HepG2 (cell line): ENCODE measurements at regions not wholly inside any gene's neighbourhood (a gene's known extent, or its start where the extent isn't known, plus 50 kb on each side); places are given as distances from the start of the nearest gene placed in this dataset.

Experiments used
- FOSL2 ChIP-seq: sonication (generic); formaldehyde crosslinking; IDR thresholded peaks from 2 replicates; pipeline ENCODE4 v1.4.0; 2020; ENCODE audit warnings: missing genetic modification reagents
- HMGA1 ChIP-seq: sonication (generic); formaldehyde crosslinking; conservative IDR thresholded peaks from 2 replicates; pipeline ENCODE4 v1.4.0; 2020; ENCODE audit warnings: missing genetic modification reagents
- NR2F1 ChIP-seq, 2 experiments: fragments of 450-650 bp in 1 of 2; formaldehyde crosslinking in 1 of 2; IDR thresholded peaks; 2 replicates each; pipeline versions ENCODE4 v1.5.0 to v1.6.1; 2016 to 2020; ENCODE audit warnings: mild to moderate bottlenecking in 1 of 2, missing compliant biosample characterization in 1 of 2, missing genetic modification reagents in 1 of 2, moderate library complexity in 1 of 2
- TF ChIP-seq, protein P1 (sequence below), 2 experiments: fragments of 450-650 bp in 1 of 2; sonication (generic) in 1 of 2; formaldehyde crosslinking; IDR thresholded peaks; 2 replicates each; pipeline versions ENCODE4 v1.5.0 to v1.8.0; 2020 to 2022; ENCODE audit warnings: mild to moderate bottlenecking in 1 of 2, missing genetic modification reagents in 1 of 2
- TF ChIP-seq, protein P2 (sequence below): sonication (generic); formaldehyde crosslinking; IDR thresholded peaks from 2 replicates; pipeline ENCODE4 v1.4.0; 2020; ENCODE audit warnings: mild to moderate bottlenecking, missing genetic modification reagents
- TF ChIP-seq, protein P3 (sequence below): sonication (generic); formaldehyde crosslinking; IDR thresholded peaks from 2 replicates; pipeline ENCODE4 v1.4.0; 2020; ENCODE audit warnings: missing genetic modification reagents
- TF ChIP-seq, protein P4 (sequence below): sonication (generic); formaldehyde crosslinking; conservative IDR thresholded peaks from 2 replicates; pipeline ENCODE4 v1.4.0; 2020; ENCODE audit warnings: mild to moderate bottlenecking, missing genetic modification reagents, moderate library complexity
- TF ChIP-seq, protein P5 (sequence below), 2 experiments: sonication (generic) in 1 of 2; formaldehyde crosslinking in 1 of 2; IDR thresholded peaks; 2 replicates each; pipeline versions ENCODE4 v1.5.1 to v1.6.1; 2011 to 2020; ENCODE audit warnings: borderline replicate concordance in 1 of 2, low read depth in 1 of 2, low read length in 1 of 2, mild to moderate bottlenecking in 1 of 2, missing genetic modification reagents in 1 of 2, moderate library complexity in 1 of 2
- TF ChIP-seq, protein P6 (sequence below): sonication (generic); formaldehyde crosslinking; IDR thresholded peaks from 2 replicates; pipeline ENCODE4 v1.5.0; 2020; ENCODE audit warnings: mild to moderate bottlenecking, missing genetic modification reagents, borderline replicate concordance

DNA sequence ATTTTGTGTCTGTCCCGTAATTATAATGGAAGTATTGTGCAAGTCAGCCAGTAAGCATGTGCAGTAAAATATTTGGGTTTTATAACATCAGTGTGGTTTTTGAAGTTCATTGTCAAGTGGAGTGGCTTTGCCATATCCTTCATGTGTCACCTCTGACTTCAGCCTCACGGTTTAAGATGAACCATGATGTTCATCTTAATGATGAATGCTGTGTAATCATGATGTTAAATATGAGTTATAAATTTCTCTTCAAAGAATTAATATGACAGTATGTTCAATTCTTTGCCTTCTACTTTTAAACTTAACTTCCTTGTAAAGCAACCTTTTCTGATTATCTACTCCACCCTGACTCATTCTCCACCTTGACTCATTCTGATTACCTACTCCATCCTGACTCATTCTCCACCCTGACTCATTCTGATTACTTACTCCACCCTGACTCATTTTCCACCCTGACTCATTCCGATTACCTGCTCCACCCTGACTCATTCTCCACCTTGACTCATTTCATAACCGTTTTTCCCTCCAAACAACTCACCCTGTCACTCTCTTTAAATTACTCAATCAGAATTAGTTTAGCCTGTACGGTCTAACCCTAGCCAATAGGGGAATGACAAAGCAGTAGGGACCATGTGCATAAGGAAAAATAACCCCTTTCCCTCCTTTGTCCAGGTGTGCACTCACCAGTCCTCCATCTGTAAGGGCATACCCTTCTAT lies 50.3 kb upstream of the ANKRD10 start (continued):
- TF ChIP-seq, protein P1, sequence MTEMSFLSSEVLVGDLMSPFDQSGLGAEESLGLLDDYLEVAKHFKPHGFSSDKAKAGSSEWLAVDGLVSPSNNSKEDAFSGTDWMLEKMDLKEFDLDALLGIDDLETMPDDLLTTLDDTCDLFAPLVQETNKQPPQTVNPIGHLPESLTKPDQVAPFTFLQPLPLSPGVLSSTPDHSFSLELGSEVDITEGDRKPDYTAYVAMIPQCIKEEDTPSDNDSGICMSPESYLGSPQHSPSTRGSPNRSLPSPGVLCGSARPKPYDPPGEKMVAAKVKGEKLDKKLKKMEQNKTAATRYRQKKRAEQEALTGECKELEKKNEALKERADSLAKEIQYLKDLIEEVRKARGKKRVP (CRISPR knock-in tag; IDR thresholded peaks at IDR 0.05) = peak in 1 of 2 experiments; percentile 44; a peak in 1 of 4 replicates
- TF ChIP-seq, protein P2, sequence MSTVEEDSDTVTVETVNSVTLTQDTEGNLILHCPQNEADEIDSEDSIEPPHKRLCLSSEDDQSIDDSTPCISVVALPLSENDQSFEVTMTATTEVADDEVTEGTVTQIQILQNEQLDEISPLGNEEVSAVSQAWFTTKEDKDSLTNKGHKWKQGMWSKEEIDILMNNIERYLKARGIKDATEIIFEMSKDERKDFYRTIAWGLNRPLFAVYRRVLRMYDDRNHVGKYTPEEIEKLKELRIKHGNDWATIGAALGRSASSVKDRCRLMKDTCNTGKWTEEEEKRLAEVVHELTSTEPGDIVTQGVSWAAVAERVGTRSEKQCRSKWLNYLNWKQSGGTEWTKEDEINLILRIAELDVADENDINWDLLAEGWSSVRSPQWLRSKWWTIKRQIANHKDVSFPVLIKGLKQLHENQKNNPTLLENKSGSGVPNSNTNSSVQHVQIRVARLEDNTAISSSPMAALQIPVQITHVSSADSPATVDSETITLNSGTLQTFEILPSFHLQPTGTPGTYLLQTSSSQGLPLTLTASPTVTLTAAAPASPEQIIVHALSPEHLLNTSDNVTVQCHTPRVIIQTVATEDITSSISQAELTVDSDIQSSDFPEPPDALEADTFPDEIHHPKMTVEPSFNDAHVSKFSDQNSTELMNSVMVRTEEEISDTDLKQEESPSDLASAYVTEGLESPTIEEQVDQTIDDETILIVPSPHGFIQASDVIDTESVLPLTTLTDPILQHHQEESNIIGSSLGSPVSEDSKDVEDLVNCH = no peak
- TF ChIP-seq, protein P3, sequence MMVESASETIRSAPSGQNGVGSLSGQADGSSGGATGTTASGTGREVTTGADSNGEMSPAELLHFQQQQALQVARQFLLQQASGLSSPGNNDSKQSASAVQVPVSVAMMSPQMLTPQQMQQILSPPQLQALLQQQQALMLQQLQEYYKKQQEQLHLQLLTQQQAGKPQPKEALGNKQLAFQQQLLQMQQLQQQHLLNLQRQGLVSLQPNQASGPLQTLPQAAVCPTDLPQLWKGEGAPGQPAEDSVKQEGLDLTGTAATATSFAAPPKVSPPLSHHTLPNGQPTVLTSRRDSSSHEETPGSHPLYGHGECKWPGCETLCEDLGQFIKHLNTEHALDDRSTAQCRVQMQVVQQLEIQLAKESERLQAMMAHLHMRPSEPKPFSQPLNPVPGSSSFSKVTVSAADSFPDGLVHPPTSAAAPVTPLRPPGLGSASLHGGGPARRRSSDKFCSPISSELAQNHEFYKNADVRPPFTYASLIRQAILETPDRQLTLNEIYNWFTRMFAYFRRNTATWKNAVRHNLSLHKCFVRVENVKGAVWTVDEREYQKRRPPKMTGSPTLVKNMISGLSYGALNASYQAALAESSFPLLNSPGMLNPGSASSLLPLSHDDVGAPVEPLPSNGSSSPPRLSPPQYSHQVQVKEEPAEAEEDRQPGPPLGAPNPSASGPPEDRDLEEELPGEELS (CRISPR knock-in tag) = no peak
- TF ChIP-seq FOSL2 (CRISPR knock-in tag) = peak; percentile 98
- TF ChIP-seq, protein P4, sequence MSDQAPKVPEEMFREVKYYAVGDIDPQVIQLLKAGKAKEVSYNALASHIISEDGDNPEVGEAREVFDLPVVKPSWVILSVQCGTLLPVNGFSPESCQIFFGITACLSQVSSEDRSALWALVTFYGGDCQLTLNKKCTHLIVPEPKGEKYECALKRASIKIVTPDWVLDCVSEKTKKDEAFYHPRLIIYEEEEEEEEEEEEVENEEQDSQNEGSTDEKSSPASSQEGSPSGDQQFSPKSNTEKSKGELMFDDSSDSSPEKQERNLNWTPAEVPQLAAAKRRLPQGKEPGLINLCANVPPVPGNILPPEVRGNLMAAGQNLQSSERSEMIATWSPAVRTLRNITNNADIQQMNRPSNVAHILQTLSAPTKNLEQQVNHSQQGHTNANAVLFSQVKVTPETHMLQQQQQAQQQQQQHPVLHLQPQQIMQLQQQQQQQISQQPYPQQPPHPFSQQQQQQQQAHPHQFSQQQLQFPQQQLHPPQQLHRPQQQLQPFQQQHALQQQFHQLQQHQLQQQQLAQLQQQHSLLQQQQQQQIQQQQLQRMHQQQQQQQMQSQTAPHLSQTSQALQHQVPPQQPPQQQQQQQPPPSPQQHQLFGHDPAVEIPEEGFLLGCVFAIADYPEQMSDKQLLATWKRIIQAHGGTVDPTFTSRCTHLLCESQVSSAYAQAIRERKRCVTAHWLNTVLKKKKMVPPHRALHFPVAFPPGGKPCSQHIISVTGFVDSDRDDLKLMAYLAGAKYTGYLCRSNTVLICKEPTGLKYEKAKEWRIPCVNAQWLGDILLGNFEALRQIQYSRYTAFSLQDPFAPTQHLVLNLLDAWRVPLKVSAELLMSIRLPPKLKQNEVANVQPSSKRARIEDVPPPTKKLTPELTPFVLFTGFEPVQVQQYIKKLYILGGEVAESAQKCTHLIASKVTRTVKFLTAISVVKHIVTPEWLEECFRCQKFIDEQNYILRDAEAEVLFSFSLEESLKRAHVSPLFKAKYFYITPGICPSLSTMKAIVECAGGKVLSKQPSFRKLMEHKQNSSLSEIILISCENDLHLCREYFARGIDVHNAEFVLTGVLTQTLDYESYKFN (CRISPR knock-in tag) = no peak
- TF ChIP-seq HMGA1 = no peak
- peak in 1 of 2 experiments; percentile 41; a peak in 2 of 4 replicates for TF ChIP-seq NR2F1 (CRISPR knock-in tag; IDR thresholded peaks at IDR 0.05)
- TF ChIP-seq, protein P5, sequence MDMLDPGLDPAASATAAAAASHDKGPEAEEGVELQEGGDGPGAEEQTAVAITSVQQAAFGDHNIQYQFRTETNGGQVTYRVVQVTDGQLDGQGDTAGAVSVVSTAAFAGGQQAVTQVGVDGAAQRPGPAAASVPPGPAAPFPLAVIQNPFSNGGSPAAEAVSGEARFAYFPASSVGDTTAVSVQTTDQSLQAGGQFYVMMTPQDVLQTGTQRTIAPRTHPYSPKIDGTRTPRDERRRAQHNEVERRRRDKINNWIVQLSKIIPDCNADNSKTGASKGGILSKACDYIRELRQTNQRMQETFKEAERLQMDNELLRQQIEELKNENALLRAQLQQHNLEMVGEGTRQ (IDR thresholded peaks at IDR 0.05; ENCODE audit: low read depth, low read length) = no peak
- TF ChIP-seq, protein P5 (CRISPR knock-in tag; IDR thresholded peaks at IDR 0.05; ENCODE audit: borderline replicate concordance) = no peak
- TF ChIP-seq, protein P6, sequence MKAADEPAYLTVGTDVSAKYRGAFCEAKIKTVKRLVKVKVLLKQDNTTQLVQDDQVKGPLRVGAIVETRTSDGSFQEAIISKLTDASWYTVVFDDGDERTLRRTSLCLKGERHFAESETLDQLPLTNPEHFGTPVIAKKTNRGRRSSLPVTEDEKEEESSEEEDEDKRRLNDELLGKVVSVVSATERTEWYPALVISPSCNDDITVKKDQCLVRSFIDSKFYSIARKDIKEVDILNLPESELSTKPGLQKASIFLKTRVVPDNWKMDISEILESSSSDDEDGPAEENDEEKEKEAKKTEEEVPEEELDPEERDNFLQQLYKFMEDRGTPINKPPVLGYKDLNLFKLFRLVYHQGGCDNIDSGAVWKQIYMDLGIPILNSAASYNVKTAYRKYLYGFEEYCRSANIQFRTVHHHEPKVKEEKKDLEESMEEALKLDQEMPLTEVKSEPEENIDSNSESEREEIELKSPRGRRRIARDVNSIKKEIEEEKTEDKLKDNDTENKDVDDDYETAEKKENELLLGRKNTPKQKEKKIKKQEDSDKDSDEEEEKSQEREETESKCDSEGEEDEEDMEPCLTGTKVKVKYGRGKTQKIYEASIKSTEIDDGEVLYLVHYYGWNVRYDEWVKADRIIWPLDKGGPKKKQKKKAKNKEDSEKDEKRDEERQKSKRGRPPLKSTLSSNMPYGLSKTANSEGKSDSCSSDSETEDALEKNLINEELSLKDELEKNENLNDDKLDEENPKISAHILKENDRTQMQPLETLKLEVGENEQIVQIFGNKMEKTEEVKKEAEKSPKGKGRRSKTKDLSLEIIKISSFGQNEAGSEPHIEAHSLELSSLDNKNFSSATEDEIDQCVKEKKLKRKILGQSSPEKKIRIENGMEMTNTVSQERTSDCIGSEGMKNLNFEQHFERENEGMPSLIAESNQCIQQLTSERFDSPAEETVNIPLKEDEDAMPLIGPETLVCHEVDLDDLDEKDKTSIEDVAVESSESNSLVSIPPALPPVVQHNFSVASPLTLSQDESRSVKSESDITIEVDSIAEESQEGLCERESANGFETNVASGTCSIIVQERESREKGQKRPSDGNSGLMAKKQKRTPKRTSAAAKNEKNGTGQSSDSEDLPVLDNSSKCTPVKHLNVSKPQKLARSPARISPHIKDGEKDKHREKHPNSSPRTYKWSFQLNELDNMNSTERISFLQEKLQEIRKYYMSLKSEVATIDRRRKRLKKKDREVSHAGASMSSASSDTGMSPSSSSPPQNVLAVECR (CRISPR knock-in tag) = no peak
